ENCODE measurements at regions not wholly inside any gene's neighbourhood (a gene's known extent, or its start where the extent isn't known, plus 50 kb on each side); places are given as distances from the start of the nearest gene placed in this dataset.

GRCh38 chr5:92729088-92729487 lies 851.9 kb downstream of the NR2F1-AS1 start:
- TF ChIP-seq, protein P1, sequence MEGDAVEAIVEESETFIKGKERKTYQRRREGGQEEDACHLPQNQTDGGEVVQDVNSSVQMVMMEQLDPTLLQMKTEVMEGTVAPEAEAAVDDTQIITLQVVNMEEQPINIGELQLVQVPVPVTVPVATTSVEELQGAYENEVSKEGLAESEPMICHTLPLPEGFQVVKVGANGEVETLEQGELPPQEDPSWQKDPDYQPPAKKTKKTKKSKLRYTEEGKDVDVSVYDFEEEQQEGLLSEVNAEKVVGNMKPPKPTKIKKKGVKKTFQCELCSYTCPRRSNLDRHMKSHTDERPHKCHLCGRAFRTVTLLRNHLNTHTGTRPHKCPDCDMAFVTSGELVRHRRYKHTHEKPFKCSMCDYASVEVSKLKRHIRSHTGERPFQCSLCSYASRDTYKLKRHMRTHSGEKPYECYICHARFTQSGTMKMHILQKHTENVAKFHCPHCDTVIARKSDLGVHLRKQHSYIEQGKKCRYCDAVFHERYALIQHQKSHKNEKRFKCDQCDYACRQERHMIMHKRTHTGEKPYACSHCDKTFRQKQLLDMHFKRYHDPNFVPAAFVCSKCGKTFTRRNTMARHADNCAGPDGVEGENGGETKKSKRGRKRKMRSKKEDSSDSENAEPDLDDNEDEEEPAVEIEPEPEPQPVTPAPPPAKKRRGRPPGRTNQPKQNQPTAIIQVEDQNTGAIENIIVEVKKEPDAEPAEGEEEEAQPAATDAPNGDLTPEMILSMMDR (conservative IDR thresholded peaks at IDR 0.05; ENCODE audit: low read length): no peak
- TF ChIP-seq EZH2phosphoT487 (IDR thresholded peaks at IDR 0.05; ENCODE audit: borderline replicate concordance, low read depth, low read length): no peak

Measured in OCI-LY7 (cell line).